ENCODE measurements at regions not wholly inside any gene's neighbourhood (a gene's known extent, or its start where the extent isn't known, plus 50 kb on each side); places are given as distances from the start of the nearest gene placed in this dataset.

DNA sequence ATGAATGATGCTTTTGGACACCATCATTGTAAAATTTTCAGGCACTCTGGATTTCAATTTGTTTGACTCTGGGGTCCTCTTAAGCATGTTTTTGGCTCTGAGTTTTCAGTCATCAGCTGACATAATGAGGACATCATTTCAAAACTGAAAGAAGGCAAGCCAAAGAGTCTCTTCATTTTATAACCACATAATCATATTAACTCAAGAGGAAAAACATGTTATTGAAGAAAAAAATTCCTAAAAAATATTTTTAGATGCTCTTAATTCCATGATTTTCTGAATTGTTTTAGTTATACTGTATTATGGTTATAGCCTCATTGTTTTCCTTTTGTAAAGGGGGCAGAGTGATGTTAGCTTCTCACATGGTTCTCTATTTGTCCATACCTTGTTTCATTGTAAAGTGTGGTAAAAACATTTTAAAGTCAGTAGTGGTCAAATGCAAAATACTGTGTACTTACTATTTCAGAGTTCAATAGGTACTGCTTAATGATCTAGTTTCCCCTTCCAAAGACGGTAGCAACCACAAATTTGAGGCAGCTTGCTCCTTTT is 472.1 kb downstream of the DMRT2 start:
- H3K9me3 ChIP-seq (ENCODE audit: low read depth): no peaks in the 10 kb centered on the region
- WGBS (ENCODE audit: low lambda C conversion rate, missing lambda C conversion rate): 48% methylated on average over 1 of the region's 1 CpG
- H3K4me3 ChIP-seq: no peak overlapping the region
- H2AFZ ChIP-seq: no peak overlapping the region
- no peaks in the 10 kb centered on the region for H3K27me3 ChIP-seq
- no peaks in the 10 kb centered on the region for H3K9me2 ChIP-seq (replicated peaks; ENCODE audit: insufficient read depth)
- no peak overlapping the region for H3K4me2 ChIP-seq
- H3K36me3 ChIP-seq (replicated peaks; ENCODE audit: insufficient read depth, low read depth): no peaks in the 10 kb centered on the region
- H3K27ac ChIP-seq: no peak overlapping the region
- no peaks in the 10 kb centered on the region for H4K20me1 ChIP-seq (ENCODE audit: insufficient read depth, poor library complexity, severe bottlenecking)
- no peaks in the 10 kb centered on the region for H3K79me2 ChIP-seq
- TF ChIP-seq EZH2 (IDR thresholded peaks at IDR 0.05; ENCODE audit: borderline replicate concordance): no peak
- H3K4me1 ChIP-seq (ENCODE audit: insufficient read depth): no peaks in the 10 kb centered on the region
- no peak for DNase-seq (ENCODE audit: low spot score)

DNA sequence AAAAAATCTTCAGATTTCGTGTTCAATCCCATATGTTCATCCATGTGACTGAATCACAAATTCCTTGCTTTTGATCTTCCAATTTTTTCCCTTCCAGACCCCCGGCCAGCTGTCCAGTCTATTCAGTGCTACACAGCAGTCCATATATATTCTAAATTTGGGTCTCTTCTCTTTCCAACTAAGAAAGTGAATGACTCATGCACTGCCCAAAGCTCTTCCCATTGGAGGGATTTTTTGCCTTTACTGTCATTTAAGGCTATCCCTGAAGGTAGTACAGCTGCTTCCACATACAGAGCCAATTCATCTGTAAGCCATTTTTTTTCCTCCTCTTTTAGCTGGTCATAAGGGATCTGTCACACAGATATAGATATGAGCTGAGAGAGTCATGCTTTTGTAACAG is 478.3 kb downstream of the DMRT2 start:
- Histone ChIP-seq H3K9me2 (replicated peaks; ENCODE audit: insufficient read depth) (no peaks in the 10 kb centered on the region), H4K20me1 (ENCODE audit: insufficient read depth, poor library complexity, severe bottlenecking) (no peaks in the 10 kb centered on the region), H3K4me3 (no peak overlapping the region), H2AFZ (no peak overlapping the region), H3K4me2 (no peak overlapping the region), H3K9me3 (ENCODE audit: low read depth) (no peaks in the 10 kb centered on the region), H3K27ac (no peak overlapping the region), H3K27me3 (no peaks in the 10 kb centered on the region), H3K36me3 (replicated peaks; ENCODE audit: insufficient read depth, low read depth) (no peaks in the 10 kb centered on the region), H3K4me1 (ENCODE audit: insufficient read depth) (no peaks in the 10 kb centered on the region), H3K79me2 (no peaks in the 10 kb centered on the region)
- DNase-seq (ENCODE audit: low spot score): no peak
- WGBS (ENCODE audit: low lambda C conversion rate, missing lambda C conversion rate): 50% methylated on average over 2 of the region's 2 CpGs
- TF ChIP-seq, protein P1, sequence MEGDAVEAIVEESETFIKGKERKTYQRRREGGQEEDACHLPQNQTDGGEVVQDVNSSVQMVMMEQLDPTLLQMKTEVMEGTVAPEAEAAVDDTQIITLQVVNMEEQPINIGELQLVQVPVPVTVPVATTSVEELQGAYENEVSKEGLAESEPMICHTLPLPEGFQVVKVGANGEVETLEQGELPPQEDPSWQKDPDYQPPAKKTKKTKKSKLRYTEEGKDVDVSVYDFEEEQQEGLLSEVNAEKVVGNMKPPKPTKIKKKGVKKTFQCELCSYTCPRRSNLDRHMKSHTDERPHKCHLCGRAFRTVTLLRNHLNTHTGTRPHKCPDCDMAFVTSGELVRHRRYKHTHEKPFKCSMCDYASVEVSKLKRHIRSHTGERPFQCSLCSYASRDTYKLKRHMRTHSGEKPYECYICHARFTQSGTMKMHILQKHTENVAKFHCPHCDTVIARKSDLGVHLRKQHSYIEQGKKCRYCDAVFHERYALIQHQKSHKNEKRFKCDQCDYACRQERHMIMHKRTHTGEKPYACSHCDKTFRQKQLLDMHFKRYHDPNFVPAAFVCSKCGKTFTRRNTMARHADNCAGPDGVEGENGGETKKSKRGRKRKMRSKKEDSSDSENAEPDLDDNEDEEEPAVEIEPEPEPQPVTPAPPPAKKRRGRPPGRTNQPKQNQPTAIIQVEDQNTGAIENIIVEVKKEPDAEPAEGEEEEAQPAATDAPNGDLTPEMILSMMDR (IDR thresholded peaks at IDR 0.05; ENCODE audit: poor library complexity): no peak
- TF ChIP-seq EZH2 (IDR thresholded peaks at IDR 0.05; ENCODE audit: borderline replicate concordance) (no peak), EZH2phosphoT487 (IDR thresholded peaks at IDR 0.05; ENCODE audit: low read depth, severe bottlenecking, unreplicated experiment) (no peak)

DNA sequence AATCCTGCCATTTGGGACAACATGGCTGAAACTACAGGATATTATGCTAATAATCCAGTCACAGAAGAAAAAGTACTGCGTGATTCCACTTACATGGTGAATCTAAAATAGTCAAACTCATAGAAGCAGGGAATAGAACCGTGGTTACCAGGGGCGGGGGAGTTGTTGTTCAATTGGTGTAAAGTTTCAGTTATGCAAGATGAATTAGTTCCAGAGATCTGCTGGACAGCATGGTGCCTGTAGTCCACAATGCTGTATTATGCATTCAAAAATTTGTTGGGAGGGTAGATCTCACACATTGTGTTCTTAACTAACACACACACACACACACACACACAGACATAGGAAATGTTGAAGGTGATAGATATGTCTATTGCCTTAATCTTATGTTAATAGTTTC is 480.5 kb downstream of the DMRT2 start:
- H3K36me3 ChIP-seq (replicated peaks; ENCODE audit: insufficient read depth, low read depth): no peaks in the 10 kb centered on the region
- no peak for DNase-seq (ENCODE audit: low spot score)
- no peak overlapping the region for H3K4me3 ChIP-seq
- H3K9me2 ChIP-seq (replicated peaks; ENCODE audit: insufficient read depth): no peaks in the 10 kb centered on the region
- WGBS (ENCODE audit: low lambda C conversion rate, missing lambda C conversion rate): 58% methylated on average over 3 of the region's 3 CpGs
- H3K27ac ChIP-seq: no peak overlapping the region
- no peak overlapping the region for H3K4me2 ChIP-seq
- no peaks in the 10 kb centered on the region for H3K4me1 ChIP-seq (ENCODE audit: insufficient read depth)
- no peaks in the 10 kb centered on the region for H4K20me1 ChIP-seq (ENCODE audit: insufficient read depth, poor library complexity, severe bottlenecking)
- TF ChIP-seq, protein P1 (IDR thresholded peaks at IDR 0.05; ENCODE audit: poor library complexity): no peak
- TF ChIP-seq EZH2 (IDR thresholded peaks at IDR 0.05; ENCODE audit: borderline replicate concordance) (no peak), EZH2phosphoT487 (IDR thresholded peaks at IDR 0.05; ENCODE audit: low read depth, severe bottlenecking, unreplicated experiment) (no peak)
- H3K79me2 ChIP-seq: no peaks in the 10 kb centered on the region
- no peak overlapping the region for H2AFZ ChIP-seq
- no peaks in the 10 kb centered on the region for H3K9me3 ChIP-seq (ENCODE audit: low read depth)
- no peaks in the 10 kb centered on the region for H3K27me3 ChIP-seq

DNA sequence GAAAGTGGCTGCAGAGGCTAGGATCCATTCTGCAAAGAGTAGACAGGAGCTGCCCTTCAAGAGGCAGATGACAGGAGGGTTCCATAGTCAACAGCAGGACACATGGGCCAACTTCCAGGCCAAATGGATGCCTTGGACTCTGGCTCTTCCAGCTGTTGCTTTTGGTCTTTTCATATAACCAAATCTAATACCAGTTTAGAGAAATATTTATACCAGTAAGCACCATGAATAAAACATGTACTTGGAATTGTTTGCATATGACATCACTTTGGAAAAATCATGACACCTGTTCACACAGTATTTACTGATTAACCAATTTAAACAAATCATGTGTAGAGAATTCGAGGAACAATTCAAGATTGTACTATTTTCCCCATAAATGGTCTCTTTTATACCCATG is 481.3 kb downstream of the DMRT2 start:
- no peak overlapping the region for H3K27ac ChIP-seq
- no peaks in the 10 kb centered on the region for H3K79me2 ChIP-seq
- H2AFZ ChIP-seq: no peak overlapping the region
- DNase-seq (ENCODE audit: low spot score): no peak
- H3K4me2 ChIP-seq: no peak overlapping the region
- H3K27me3 ChIP-seq: no peaks in the 10 kb centered on the region
- no peaks in the 10 kb centered on the region for H3K36me3 ChIP-seq (replicated peaks; ENCODE audit: insufficient read depth, low read depth)
- no peaks in the 10 kb centered on the region for H3K9me2 ChIP-seq (replicated peaks; ENCODE audit: insufficient read depth)
- no peaks in the 10 kb centered on the region for H3K9me3 ChIP-seq (ENCODE audit: low read depth)
- no peaks in the 10 kb centered on the region for H3K4me1 ChIP-seq (ENCODE audit: insufficient read depth)
- no peaks in the 10 kb centered on the region for H4K20me1 ChIP-seq (ENCODE audit: insufficient read depth, poor library complexity, severe bottlenecking)
- no peak overlapping the region for H3K4me3 ChIP-seq
- WGBS (ENCODE audit: low lambda C conversion rate, missing lambda C conversion rate): 26% methylated on average over 1 of the region's 1 CpG
- TF ChIP-seq EZH2phosphoT487 (IDR thresholded peaks at IDR 0.05; ENCODE audit: low read depth, severe bottlenecking, unreplicated experiment): no peak
- TF ChIP-seq, protein P1 (IDR thresholded peaks at IDR 0.05; ENCODE audit: poor library complexity): no peak
- TF ChIP-seq EZH2 (IDR thresholded peaks at IDR 0.05; ENCODE audit: borderline replicate concordance): no peak

Data from hepatocyte (in vitro differentiated cells).